ENCODE measurements at regions not wholly inside any gene's neighbourhood (a gene's known extent, or its start where the extent isn't known, plus 50 kb on each side); places are given as distances from the start of the nearest gene placed in this dataset.

DNA sequence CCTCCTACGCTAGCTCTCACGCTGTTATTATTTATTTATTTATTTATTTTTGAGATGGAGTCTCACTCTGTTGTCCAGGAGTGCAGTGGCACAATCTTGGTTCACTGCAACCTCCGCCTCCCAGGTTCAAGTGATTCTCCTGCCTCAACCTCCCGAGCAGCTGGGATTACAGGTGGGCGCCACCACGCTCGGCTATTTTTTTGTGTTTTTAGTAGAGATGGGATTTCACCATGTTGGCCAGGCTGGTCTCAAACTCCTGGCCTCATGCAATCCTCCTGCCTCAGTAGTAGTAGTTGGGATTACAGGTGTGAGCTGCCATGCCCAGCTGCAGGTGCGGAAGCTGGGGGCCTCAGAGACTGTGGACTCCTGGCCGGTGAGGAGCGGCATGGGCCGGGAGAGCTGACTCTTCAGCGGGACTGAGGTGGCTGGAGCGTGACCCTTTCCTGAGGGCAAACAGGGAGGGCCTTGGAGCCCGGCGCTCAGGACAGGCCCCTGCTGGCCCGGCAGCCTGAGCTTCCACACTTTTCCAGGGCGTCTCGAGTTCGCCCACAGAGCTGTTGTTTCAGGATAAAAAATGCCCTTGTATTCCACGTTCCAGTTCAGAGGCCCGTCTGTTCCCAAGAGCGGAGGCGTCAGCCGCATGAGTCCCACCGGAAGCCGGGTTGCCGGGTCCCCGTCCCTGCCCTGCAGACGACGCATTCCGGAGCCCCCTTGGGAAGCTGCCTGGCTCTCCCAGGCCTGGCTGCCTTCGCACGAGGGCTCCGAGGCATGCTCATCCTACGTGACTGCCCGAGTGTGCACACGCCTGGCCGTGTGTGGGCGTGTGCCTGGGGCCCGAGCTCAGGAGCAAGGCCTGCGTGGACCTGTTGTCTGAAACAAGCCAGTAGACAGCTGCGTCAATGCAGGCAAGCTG, 126.2 kb downstream of the SIK1 start:
- Mint-ChIP-seq H3K27me3 (ENCODE audit: unreplicated experiment) (peaks cover 9% of the 10 kb centered on the region), H3K4me1 (ENCODE audit: unreplicated experiment) (peaks cover 5% of the 10 kb centered on the region), H3K9me3 (ENCODE audit: unreplicated experiment) (no peaks in the 10 kb centered on the region), H3K4me3 (ENCODE audit: unreplicated experiment) (no peak overlapping the region), H3K27ac (ENCODE audit: unreplicated experiment) (no peak overlapping the region), H3K36me3 (ENCODE audit: low read depth, unreplicated experiment) (no peaks in the 10 kb centered on the region)
- no peak for DNase-seq (ENCODE audit: low spot score)
- TF ChIP-seq, protein P1, sequence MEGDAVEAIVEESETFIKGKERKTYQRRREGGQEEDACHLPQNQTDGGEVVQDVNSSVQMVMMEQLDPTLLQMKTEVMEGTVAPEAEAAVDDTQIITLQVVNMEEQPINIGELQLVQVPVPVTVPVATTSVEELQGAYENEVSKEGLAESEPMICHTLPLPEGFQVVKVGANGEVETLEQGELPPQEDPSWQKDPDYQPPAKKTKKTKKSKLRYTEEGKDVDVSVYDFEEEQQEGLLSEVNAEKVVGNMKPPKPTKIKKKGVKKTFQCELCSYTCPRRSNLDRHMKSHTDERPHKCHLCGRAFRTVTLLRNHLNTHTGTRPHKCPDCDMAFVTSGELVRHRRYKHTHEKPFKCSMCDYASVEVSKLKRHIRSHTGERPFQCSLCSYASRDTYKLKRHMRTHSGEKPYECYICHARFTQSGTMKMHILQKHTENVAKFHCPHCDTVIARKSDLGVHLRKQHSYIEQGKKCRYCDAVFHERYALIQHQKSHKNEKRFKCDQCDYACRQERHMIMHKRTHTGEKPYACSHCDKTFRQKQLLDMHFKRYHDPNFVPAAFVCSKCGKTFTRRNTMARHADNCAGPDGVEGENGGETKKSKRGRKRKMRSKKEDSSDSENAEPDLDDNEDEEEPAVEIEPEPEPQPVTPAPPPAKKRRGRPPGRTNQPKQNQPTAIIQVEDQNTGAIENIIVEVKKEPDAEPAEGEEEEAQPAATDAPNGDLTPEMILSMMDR (IDR thresholded peaks at IDR 0.05; ENCODE audit: unreplicated experiment): no peak

DNA sequence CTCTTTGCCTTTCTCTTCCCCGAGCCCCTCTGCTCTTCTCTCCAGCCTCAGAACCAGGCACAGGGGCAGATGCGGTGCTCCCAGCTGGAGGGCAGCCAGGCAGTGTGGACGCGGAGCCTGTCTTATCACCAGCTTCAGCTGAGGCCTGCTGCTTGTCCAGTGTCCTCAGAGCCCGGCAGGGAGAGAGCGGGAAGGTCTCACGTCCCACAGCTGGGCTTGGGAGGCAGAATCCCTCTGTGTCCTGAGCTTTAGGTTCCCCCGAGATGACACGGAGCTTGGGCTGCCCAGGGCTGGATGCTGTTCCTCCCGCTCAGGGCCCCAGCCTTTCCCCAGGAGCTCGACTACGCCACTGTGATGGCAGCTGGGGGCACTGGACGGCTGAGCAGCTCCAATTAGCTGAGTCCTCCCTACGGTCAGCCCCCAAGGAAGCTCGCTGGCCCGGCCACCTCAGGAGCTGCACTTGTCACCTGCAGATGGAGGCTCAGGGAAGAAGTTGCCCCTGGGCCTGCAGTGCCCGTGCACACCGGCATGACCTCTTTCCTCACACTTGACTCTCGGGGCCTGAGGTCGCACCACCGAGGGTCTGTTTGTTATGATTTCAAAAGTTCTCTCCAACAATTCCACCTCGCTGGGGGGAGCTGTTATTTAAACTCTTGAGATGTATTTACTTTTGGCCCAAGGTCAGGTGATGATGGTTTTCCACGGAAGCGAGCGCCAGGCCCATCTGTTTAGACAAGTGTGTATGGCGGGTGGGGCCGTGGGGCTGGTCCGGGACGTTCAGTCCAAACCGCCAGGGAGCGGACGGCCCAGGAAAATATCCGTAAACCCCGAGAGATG, 127.3 kb downstream of the SIK1 start:
- no peaks in the 10 kb centered on the region for H3K36me3 Mint-ChIP-seq (ENCODE audit: low read depth, unreplicated experiment)
- TF ChIP-seq, protein P1 (IDR thresholded peaks at IDR 0.05; ENCODE audit: unreplicated experiment): no peak
- no peak overlapping the region for H3K4me3 Mint-ChIP-seq (ENCODE audit: unreplicated experiment)
- H3K9me3 Mint-ChIP-seq (ENCODE audit: unreplicated experiment): no peaks in the 10 kb centered on the region
- no peak overlapping the region for H3K27ac Mint-ChIP-seq (ENCODE audit: unreplicated experiment)
- peaks cover 5% of the 10 kb centered on the region for H3K4me1 Mint-ChIP-seq (ENCODE audit: unreplicated experiment)
- DNase-seq (ENCODE audit: low spot score): no peak
- peaks cover 9% of the 10 kb centered on the region for H3K27me3 Mint-ChIP-seq (ENCODE audit: unreplicated experiment)

DNA sequence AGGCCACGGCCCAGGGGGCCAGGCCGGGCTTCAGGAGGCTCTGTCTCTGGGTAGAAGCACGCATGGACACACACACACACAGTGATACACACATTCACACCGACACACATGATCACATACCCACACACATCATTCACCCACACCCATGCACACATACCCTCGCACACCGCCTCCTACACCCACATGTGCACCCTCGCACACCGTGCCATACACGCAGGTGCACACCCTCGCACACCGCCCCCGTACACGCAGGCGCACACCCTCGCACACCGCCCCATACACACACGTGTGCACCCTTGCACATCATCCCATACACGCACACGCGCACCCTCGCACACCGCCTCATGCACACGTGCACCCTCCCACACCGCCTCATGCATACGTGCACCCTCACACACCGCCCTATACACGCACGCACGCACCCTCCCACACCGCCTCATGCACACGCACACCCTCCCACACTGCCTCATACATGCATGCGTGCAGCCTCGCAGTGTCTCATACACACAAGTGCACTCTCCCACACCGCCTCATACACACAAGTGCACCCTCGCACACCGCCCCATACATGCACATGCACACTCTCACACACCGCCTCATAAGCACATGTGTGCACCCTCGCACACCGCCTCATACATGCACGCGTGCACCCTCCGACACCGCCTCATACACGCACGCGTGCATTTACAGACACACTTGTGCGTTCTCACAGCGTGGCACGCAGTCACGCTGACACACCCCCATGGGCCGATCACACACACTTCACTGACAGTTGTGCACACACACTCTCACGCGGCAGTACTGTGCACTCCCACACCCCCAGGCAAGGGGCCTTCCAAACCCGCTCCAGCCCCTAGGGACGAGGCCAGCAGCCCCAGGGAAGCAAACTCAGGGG, 128.1 kb downstream of the SIK1 start:
- no peaks in the 10 kb centered on the region for H3K36me3 Mint-ChIP-seq (ENCODE audit: low read depth, unreplicated experiment)
- H3K27ac Mint-ChIP-seq (ENCODE audit: unreplicated experiment): no peak overlapping the region
- TF ChIP-seq, protein P1 (IDR thresholded peaks at IDR 0.05; ENCODE audit: unreplicated experiment): no peak
- no peak overlapping the region for H3K4me3 Mint-ChIP-seq (ENCODE audit: unreplicated experiment)
- no peak for DNase-seq (ENCODE audit: low spot score)
- H3K9me3 Mint-ChIP-seq (ENCODE audit: unreplicated experiment): no peaks in the 10 kb centered on the region
- H3K4me1 Mint-ChIP-seq (ENCODE audit: unreplicated experiment): peaks cover under 1% of the 10 kb centered on the region
- H3K27me3 Mint-ChIP-seq (ENCODE audit: unreplicated experiment): peaks cover 6% of the 10 kb centered on the region

DNA sequence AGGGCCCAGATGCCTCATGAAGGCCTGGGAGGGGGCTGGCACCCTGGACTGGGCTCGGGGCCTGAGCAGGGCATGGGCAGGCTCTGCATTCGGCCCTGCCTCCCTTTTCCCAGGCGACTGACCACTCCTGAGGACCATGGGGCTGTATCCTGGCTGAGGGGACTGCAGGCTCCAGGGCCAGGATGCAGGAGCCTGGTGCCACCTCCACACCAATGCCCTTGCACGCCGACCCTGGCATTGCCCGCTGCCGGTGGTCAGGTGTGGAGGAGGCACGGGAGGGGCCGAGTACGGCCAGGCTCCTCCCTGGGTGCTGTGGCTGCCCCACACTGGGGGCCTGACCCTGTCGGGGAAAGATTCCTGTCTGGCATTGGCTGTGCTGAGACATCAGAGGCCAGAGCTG, 128.9 kb downstream of the SIK1 start:
- DNase-seq (ENCODE audit: low spot score): no peak
- no peaks in the 10 kb centered on the region for H3K36me3 Mint-ChIP-seq (ENCODE audit: low read depth, unreplicated experiment)
- no peak overlapping the region for H3K27ac Mint-ChIP-seq (ENCODE audit: unreplicated experiment)
- TF ChIP-seq, protein P1 (IDR thresholded peaks at IDR 0.05; ENCODE audit: unreplicated experiment): no peak
- no peaks in the 10 kb centered on the region for H3K9me3 Mint-ChIP-seq (ENCODE audit: unreplicated experiment)
- no peaks in the 10 kb centered on the region for H3K4me1 Mint-ChIP-seq (ENCODE audit: unreplicated experiment)
- H3K4me3 Mint-ChIP-seq (ENCODE audit: unreplicated experiment): no peak overlapping the region
- peaks cover 6% of the 10 kb centered on the region for H3K27me3 Mint-ChIP-seq (ENCODE audit: unreplicated experiment)
